ENCODE measurements at regions not wholly inside any gene's neighbourhood (a gene's known extent, or its start where the extent isn't known, plus 50 kb on each side); places are given as distances from the start of the nearest gene placed in this dataset.

Small RNAs in the stretch of these regions (small RNA-seq; reads per million reads assigned to genes)
- gene MIR6076: 0 reads per million in 2 experiments

Measured in SK-N-DZ (cell line).